HuH-7.5 (cell line): ENCODE measurements at regions not wholly inside any gene's neighbourhood (a gene's known extent, or its start where the extent isn't known, plus 50 kb on each side); places are given as distances from the start of the nearest gene placed in this dataset.
"Not testable (repeated sequence)": the region's sequence is repeated elsewhere in the genome, so short reads cannot be mapped to it uniquely, and the experiment has no call there.

Experiments used
- DNase-seq: peaks from one replicate; pipeline ENCODE4 v3.0.0; 2011; ENCODE audit warnings: low spot score

GRCh38 chr2:82498777-82499443 lies 1960.2 kb downstream of the SUCLG1 start:
- no peak for DNase-seq

GRCh38 chr2:82494739-82495138 lies 1964.3 kb downstream of the SUCLG1 start:
- DNase-seq: no peak

DNA sequence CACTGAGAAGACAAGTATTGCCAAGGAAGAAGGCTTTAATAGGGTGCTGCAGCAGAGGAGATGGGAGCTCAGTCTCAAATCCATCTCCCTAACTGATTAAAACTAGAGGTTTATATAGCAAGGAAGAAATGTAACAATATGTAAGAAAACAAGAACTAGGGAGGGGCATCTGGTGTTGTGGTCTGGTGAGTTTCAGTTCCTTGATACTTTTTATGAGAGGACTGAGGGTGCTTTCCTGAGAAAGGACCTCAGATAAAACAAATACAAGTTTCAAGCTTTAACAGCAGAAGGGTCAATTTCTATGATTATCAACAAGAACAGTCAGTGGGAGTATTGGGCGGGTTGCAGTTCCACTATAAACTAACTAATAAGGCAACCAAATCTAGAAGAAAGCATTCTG lies 1967.5 kb downstream of the SUCLG1 start:
- DNase-seq: no peak

DNA sequence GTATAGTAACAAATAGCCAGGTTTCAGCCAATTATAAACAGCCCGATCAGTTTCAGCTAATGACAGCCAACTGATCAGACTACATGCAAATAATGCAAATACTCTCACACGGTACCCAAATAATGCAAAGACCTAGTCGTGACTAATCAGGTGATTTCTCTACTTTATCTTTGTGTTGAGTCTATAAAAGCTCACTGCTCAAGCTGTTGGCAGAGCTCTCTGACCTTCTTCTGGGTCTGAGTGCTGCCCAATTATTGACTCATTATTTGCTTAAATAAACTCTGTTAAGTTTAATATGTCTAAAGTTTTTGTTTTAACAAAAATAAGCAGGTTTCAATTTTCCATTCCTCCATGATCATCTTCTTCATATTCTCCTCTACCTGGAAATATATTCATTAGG lies 1971.7 kb downstream of the SUCLG1 start:
- DNase-seq: no peak

GRCh38 chr2:82485701-82486100 lies 1973.4 kb downstream of the SUCLG1 start:
- DNase-seq: no peak

DNA sequence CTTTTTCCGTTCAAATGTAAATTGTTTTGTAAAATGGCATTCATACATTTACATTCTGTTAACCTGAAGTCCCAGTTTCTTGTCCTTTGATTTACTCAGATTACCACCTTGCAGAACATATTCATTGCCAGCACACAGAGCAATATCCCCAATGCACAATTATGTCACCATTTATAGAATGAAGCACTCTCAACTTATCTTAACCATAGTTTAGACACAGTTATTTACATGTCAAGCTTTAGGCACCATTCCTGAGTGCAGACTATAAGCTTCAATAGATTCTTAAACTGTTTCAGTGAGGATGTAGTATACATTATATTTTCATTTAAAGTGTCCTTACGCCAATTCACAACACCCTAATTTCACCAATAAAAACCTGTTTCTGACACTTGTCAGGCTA lies 1977.9 kb downstream of the SUCLG1 start:
- no peak for DNase-seq

DNA sequence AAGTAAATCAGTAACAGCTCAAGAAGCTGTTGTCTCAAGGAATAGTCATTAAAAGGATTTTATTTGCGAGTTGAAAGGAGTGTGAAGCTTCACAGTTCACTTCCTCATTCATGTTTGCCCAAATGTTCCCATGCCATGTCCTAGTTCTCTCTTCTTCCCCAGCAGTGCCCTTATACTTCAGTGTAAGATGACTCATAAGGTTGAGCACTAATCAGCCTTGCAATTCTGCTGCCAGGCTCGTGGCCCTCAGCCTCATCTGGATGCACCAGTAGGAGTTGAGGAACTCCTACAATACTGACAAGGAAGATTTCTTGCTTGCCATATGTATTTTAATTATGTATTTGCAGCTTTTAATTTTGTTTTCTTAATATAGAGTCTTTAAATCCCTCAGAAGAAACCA lies 1980.4 kb downstream of the SUCLG1 start:
- no peak for DNase-seq

GRCh38 chr2:82476094-82476493 lies 1983.0 kb downstream of the SUCLG1 start:
- DNase-seq: no peak

DNA sequence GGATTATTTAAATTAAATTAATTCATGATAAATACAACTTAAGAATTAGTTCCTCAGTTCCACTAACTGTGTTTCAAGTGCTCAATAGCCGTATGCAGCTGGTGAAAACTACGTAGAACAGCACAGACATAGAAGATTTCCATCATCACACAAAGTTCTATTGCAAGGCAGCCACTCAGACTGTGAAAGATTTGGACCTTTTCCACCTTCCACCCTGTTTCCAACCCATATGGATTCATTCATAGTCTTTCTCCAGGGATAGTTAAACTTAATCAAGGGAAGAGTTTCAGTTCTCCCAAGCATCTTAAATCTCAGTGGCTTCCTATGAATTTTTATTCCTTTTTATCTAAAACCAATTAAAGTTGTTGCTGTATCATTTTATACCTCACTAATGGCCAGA lies 2030.8 kb downstream of the SUCLG1 start:
- no peak for DNase-seq

DNA sequence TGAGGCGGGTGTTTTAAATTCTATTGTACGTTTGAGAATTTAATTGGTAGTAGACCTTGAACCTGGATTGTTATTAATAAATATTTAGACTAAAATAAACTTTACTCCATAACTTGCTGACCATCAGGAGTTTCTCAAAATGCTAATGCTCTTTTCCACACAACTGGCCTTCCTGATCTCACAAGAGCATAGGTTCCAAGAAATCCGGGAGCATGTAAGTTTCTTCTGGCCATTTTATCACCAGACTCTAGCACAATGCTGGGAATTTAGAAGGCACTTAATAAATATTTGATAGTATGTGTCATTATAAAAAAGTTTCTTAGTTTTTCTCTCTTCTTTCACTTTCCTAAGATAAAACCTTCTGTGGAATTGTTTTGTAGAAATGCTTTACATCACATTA lies 2047.1 kb downstream of the SUCLG1 start:
- no peak for DNase-seq

GRCh38 chr2:82411071-82411470 lies 2048.0 kb downstream of the SUCLG1 start:
- no peak for DNase-seq

DNA sequence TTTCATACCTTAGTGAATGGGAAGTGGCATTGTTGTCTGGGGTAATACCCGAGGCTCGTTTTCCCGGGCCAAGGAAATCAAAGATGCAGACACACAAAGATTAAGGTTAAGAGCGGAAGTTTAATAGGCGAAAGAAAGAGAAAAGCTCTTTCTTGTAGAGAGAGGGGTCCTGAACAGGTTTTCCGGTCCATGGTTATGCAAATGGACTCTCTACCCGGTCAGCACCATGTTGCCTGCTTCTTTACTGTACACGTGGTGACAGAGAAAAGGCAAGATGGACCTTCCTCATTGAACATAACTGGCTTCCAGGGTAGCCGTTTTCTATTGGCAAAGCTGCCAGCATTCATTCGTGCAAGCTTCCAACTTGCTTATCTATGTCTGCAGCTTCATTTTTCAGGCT lies 2063.5 kb downstream of the SUCLG1 start:
- no peak for DNase-seq

- no peak for DNase-seq
Measured at GRCh38 chr2:82391386-82391785, 2067.7 kb downstream of the SUCLG1 start.

GRCh38 chr2:82355622-82356021 lies 2051.1 kb upstream of the LRRTM1 start:
- DNase-seq: no peak

GRCh38 chr2:82345910-82346309 lies 2041.4 kb upstream of the LRRTM1 start:
- no peak for DNase-seq

GRCh38 chr2:82344670-82345069 lies 2040.1 kb upstream of the LRRTM1 start:
- no peak for DNase-seq

DNA sequence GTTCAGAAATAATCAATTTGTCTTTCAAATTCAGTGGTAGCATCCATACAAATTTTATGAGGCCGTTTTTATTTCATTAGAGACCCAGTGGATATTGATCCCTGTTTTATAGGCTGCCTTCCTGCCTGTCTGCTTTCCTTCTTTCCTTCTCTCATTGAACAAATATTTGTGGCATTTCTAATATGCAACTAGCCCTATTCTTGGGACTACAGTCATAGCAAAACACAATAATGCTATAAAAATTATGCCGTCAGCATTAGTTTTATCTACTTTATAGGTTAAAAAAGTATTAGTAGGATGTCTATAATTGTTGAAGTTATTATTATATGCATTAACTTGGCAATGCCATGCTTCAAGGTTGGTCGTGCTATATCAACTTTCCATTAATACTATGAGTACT lies 2037.8 kb upstream of the LRRTM1 start:
- DNase-seq: no peak

- DNase-seq: no peak
Measured at GRCh38 chr2:82340578-82341053, 2036.1 kb upstream of the LRRTM1 start.

DNA sequence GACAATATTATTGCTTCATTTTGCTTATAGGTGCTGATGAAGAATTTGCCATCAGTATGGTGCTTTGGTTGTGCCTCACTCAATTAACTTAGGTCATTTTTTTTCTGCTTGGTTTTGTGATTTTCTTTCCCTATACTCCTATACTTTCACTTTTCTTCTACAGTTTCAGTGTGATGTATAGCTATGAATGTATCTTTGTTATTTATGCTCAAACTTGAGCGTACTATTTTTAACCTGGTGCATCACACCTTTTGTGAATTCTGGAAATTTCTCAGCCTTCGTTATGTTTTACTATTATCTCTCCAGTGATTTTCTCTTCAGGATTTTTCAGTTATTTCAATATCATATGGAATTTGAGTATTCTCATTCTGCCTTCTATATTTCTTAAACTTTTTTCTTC lies 2035.3 kb upstream of the LRRTM1 start:
- no peak for DNase-seq

DNA sequence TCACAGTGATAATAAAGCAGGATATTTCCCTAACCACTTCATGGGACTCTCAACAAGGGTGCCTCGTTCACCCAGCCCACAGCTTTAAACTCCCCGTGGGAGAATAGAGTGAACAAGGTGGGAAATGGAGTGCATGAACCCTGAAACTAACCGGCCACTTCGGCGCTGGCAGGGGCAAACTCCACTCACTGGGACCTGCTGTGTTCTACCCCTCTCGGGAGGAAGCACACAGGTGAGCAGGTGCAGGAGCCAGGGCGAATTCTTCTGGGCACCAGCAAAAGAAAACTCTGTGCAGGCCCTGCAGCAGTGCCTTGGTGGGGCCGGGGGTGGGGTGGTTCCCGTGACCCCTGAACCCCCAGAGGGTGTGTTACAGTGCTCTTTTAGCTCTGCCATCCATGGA lies 2029.1 kb upstream of the LRRTM1 start:
- no peak for DNase-seq

GRCh38 chr2:82330155-82330554 lies 2025.6 kb upstream of the LRRTM1 start:
- DNase-seq: no peak

- DNase-seq: not testable (repeated sequence)
Measured at GRCh38 chr2:82326180-82326767, 2021.7 kb upstream of the LRRTM1 start.

DNA sequence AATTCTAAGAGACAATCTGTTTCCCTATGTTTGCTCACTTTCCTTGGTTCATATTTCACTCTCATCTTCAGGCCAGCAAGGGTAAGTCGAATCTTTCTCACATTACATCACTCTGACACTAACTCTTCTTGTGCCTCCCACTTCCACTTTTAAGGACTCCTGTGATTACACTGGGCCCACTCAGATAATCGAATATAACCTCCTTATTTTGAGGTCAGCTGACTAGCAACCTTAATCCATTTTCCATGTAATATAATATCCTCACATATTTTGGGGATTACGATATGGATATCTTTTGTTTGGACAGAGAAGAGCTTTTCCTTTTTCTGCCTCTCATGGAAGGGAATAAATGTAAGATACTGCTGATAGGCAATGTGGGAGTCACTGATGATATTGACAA lies 2015.7 kb upstream of the LRRTM1 start:
- DNase-seq: no peak

DNA sequence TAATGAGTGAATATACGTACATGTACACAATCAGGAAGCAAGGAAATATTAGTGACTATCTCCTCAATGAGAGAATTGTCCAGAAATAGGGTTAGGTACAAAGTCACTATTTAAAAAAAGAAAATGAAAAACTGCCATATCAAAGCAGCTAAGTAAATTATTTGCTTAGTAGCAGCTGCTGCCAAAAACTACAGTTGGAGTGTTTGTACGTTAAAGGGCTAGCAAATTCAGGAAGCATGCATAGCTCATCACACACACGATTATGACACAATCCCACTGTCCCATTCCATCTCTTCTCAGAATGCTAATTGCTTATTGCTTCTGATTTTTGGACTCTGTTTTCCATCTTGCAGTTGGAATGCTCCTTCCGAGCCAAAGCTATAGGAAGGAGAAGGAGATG lies 2012.5 kb upstream of the LRRTM1 start:
- no peak for DNase-seq
